CD14-positive monocyte (primary cell): ENCODE measurements at regions not wholly inside any gene's neighbourhood (a gene's known extent, or its start where the extent isn't known, plus 50 kb on each side); places are given as distances from the start of the nearest gene placed in this dataset.

Source experiments
- DNase-seq, 3 donors: peaks; one replicate each; pipeline ENCODE4 v3.0.0-alpha.2; 2011 to 2022
- H2AFZ ChIP-seq: 2 replicates; pipeline ENCODE4 v1.6.0; 2012; ENCODE audit warnings: mild to moderate bottlenecking, low read depth, low read length, inconsistent platforms; ENCODE audit not compliant: insufficient read depth, poor library complexity, severe bottlenecking
- H3K27ac ChIP-seq, 2 donors: 1 replicate in 1 of 2; 2 replicates in 1 of 2; pipeline ENCODE4 v1.5.1; 2012 to 2013; ENCODE audit warnings: low read length in 2 of 2, control low read depth in 1 of 2, inconsistent platforms in 1 of 2, low read depth in 1 of 2, mild to moderate bottlenecking in 1 of 2
- H3K27me3 ChIP-seq, 2 donors: one replicate each; pipeline versions ENCODE4 v1.6.0 to v1.6.1; 2011 to 2013; ENCODE audit warnings: low read length in 2 of 2; ENCODE audit not compliant: control insufficient read depth in 2 of 2, insufficient read depth in 2 of 2
- H3K36me3 ChIP-seq, 2 donors: replicated peaks in 1 of 2; 1 replicate in 1 of 2; 2 replicates in 1 of 2; pipeline versions ENCODE4 v1.5.1 to v1.6.1; 2012 to 2013; ENCODE audit warnings: low read length in 2 of 2, control low read depth in 1 of 2, inconsistent platforms in 1 of 2, mild to moderate bottlenecking in 1 of 2; ENCODE audit not compliant: insufficient read depth in 2 of 2, control insufficient read depth in 1 of 2
- H3K4me1 ChIP-seq, 2 donors: 1 replicate in 1 of 2; 2 replicates in 1 of 2; pipeline versions ENCODE4 v1.5.1 to v1.6.1; 2012 to 2013; ENCODE audit warnings: low read length in 2 of 2, control low read depth in 1 of 2, inconsistent platforms in 1 of 2, mild to moderate bottlenecking in 1 of 2, moderate library complexity in 1 of 2; ENCODE audit not compliant: insufficient read depth in 2 of 2, control insufficient read depth in 1 of 2
- H3K4me2 ChIP-seq: replicated peaks from 2 replicates; pipeline ENCODE3; 2012; ENCODE audit warnings: low read length, moderate library complexity, mild to moderate bottlenecking; ENCODE audit not compliant: poor library complexity, severe bottlenecking; ENCODE audit errors: extremely low read depth
- H3K4me3 ChIP-seq, 3 experiments: fragments of 200-600 bp in 1 of 3; sonication (generic) in 1 of 3; replicated peaks in 1 of 3; 1 replicate in 2 of 3; 2 replicates in 1 of 3; pipeline ENCODE4 v1.5.1; 2011 to 2013; ENCODE audit warnings: low read length in 3 of 3, mild to moderate bottlenecking in 3 of 3, control low read depth in 2 of 3, low read depth in 2 of 3, inconsistent platforms in 1 of 3, moderate library complexity in 1 of 3
- H3K79me2 ChIP-seq: 2 replicates; pipeline ENCODE4 v1.6.0; 2012; ENCODE audit warnings: mild to moderate bottlenecking, control low read depth, inconsistent platforms, low read length, moderate library complexity; ENCODE audit not compliant: insufficient read depth
- H3K9ac ChIP-seq: 2 replicates; pipeline ENCODE4 v1.6.0; 2017; ENCODE audit warnings: low read length, mild to moderate bottlenecking; ENCODE audit not compliant: insufficient read depth, poor library complexity, severe bottlenecking
- H3K9me3 ChIP-seq, 2 donors: replicated peaks in 1 of 2; 1 replicate in 1 of 2; 2 replicates in 1 of 2; pipeline versions ENCODE4 v1.5.1 to v1.6.1; 2012 to 2013; ENCODE audit warnings: low read length in 2 of 2, control low read depth in 1 of 2; ENCODE audit not compliant: control insufficient read depth in 1 of 2, insufficient read depth in 1 of 2
- H4K20me1 ChIP-seq: 2 replicates; pipeline ENCODE4 v1.6.0; 2012; ENCODE audit warnings: mild to moderate bottlenecking, low read length, control low read depth, moderate library complexity; ENCODE audit not compliant: insufficient read depth
- H3K27ac Mint-ChIP-seq, 7 donors: one replicate each; pipeline ENCODE4 v1.8.0; 2020; ENCODE audit warnings: mild to moderate bottlenecking in 7 of 7, mixed read lengths in 7 of 7, moderate library complexity in 6 of 7, inconsistent platforms in 2 of 7
- H3K27me3 Mint-ChIP-seq, 3 donors: one replicate each; pipeline ENCODE4 v1.8.0; 2021 to 2022; ENCODE audit warnings: low read depth in 3 of 3, mild to moderate bottlenecking in 3 of 3, mixed read lengths in 3 of 3, moderate library complexity in 3 of 3, inconsistent platforms in 1 of 3
- H3K36me3 Mint-ChIP-seq, 2 donors: one replicate each; pipeline ENCODE4 v1.8.0; 2020; ENCODE audit warnings: mixed read lengths in 2 of 2, inconsistent platforms in 1 of 2, mild to moderate bottlenecking in 1 of 2
- H3K4me1 Mint-ChIP-seq: one replicate; pipeline ENCODE4 v1.8.0; 2020; ENCODE audit warnings: mild to moderate bottlenecking, mixed read lengths
- H3K4me3 Mint-ChIP-seq, 2 donors: one replicate each; pipeline ENCODE4 v1.8.0; 2020; ENCODE audit warnings: mild to moderate bottlenecking in 2 of 2, mixed read lengths in 2 of 2, moderate library complexity in 1 of 2
- H3K9me3 Mint-ChIP-seq, 7 donors: one replicate each; pipeline ENCODE4 v1.8.0; 2020 to 2022; ENCODE audit warnings: mixed read lengths in 7 of 7, mild to moderate bottlenecking in 6 of 7, moderate library complexity in 6 of 7, inconsistent platforms in 2 of 7
- WGBS: methylation state at CpG from one replicate; pipeline ENCODE4 v1.1.5; 2013; ENCODE audit warnings: missing lambda C conversion rate; ENCODE audit not compliant: insufficient coverage; 5-methylcytosine and 5-hydroxymethylcytosine counted together
- intact Hi-C, 2 donors: fragments of 100-400 bp; cut with micrococcal nuclease; formaldehyde crosslinking; loops; one replicate each; pipeline versions ENCODE4 v1.15.0 to v1.15.1; 2023
- TF ChIP-seq, protein P1 (sequence below): fragments of 200-600 bp; IDR thresholded peaks from one replicate; pipeline ENCODE4 v1.8.0; 2022; ENCODE audit warnings: antibody characterized with exemption, mild to moderate bottlenecking

- Mint-ChIP-seq H3K9me3 (peaks cover 0 to 9% (median 3%) of the 10 kb centered on the region in 7 donors), H3K36me3 (no peaks in the 10 kb centered on the region), H3K27ac (no peak overlapping the region), H3K4me3 (no peak overlapping the region), H3K27me3 (peaks cover under 1 to 5% (median 1%) of the 10 kb centered on the region in 3 donors), H3K4me1 (no peaks in the 10 kb centered on the region)
- H3K4me2 ChIP-seq = no peak overlapping the region
- H3K4me1 ChIP-seq = no peaks in the 10 kb centered on the region
- no peak for DNase-seq
- no peaks in the 10 kb centered on the region for H3K9me3 ChIP-seq
- H4K20me1 ChIP-seq = no peaks in the 10 kb centered on the region
- intact Hi-C loops = no loop called here
- no peak overlapping the region for H2AFZ ChIP-seq
- no peak overlapping the region for H3K9ac ChIP-seq
- H3K27me3 ChIP-seq = no peaks in the 10 kb centered on the region
- TF ChIP-seq, protein P1, sequence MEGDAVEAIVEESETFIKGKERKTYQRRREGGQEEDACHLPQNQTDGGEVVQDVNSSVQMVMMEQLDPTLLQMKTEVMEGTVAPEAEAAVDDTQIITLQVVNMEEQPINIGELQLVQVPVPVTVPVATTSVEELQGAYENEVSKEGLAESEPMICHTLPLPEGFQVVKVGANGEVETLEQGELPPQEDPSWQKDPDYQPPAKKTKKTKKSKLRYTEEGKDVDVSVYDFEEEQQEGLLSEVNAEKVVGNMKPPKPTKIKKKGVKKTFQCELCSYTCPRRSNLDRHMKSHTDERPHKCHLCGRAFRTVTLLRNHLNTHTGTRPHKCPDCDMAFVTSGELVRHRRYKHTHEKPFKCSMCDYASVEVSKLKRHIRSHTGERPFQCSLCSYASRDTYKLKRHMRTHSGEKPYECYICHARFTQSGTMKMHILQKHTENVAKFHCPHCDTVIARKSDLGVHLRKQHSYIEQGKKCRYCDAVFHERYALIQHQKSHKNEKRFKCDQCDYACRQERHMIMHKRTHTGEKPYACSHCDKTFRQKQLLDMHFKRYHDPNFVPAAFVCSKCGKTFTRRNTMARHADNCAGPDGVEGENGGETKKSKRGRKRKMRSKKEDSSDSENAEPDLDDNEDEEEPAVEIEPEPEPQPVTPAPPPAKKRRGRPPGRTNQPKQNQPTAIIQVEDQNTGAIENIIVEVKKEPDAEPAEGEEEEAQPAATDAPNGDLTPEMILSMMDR = no peak
- H3K27ac ChIP-seq = no peak overlapping the region
- H3K4me3 ChIP-seq = no peak overlapping the region
- H3K79me2 ChIP-seq = no peaks in the 10 kb centered on the region
- no peaks in the 10 kb centered on the region for H3K36me3 ChIP-seq
These were observed 97.7 kb upstream of the CASK start for GRCh38 chrX:42021058-42021457.

- no CpG with 5 or more reads among the region's 2 CpGs for WGBS
- Histone ChIP-seq H2AFZ (no peak overlapping the region), H3K9me3 (no peaks in the 10 kb centered on the region), H3K9ac (no peak overlapping the region), H3K4me2 (no peak overlapping the region), H3K27ac (no peak overlapping the region), H3K36me3 (no peaks in the 10 kb centered on the region), H3K4me1 (no peaks in the 10 kb centered on the region), H4K20me1 (no peaks in the 10 kb centered on the region), H3K79me2 (no peaks in the 10 kb centered on the region), H3K4me3 (no peak overlapping the region), H3K27me3 (no peaks in the 10 kb centered on the region)
- no peaks in the 10 kb centered on the region for H3K36me3 Mint-ChIP-seq
- no peak for DNase-seq
- H3K4me1 Mint-ChIP-seq = no peaks in the 10 kb centered on the region
- TF ChIP-seq, protein P1 = no peak
- intact Hi-C loops = no loop called here
- peaks cover 0 to 5% (median 1%) of the 10 kb centered on the region in 3 donors for H3K27me3 Mint-ChIP-seq
- H3K9me3 Mint-ChIP-seq = peaks cover 0 to 9% (median 3%) of the 10 kb centered on the region in 7 donors
- H3K4me3 Mint-ChIP-seq = no peak overlapping the region
- no peak overlapping the region for H3K27ac Mint-ChIP-seq
These were observed 96.9 kb upstream of the CASK start for GRCh38 chrX:42020225-42020624.
